ENCODE measurements at regions not wholly inside any gene's neighbourhood (a gene's known extent, or its start where the extent isn't known, plus 50 kb on each side); places are given as distances from the start of the nearest gene placed in this dataset.
"Not testable (repeated sequence)": the region's sequence is repeated elsewhere in the genome, so short reads cannot be mapped to it uniquely, and the experiment has no call there.

DNA sequence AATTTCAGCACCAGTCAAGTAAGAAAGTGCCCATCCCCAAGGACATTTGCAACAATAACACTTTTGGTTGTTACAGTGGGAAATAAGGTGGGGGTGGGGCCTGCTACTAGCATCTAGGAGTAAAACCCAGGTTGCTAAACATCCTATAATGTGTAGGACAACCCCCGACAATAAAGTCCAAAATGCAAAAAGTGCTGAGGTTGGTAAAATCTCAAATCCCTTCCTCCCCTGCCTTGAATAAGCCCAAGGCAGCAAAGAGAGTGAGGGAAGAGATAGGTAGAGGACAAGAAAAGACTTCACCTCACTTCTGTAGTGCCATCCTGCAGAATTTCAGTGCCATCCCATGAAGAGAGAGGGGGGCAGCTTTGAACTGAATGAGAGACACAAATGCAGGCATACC is 117.5 kb upstream of the NIPBL start:
- no peaks in the 10 kb centered on the region for H3K36me3 ChIP-seq (ENCODE audit: control insufficient read depth, insufficient read depth, low read length)
- no peaks in the 10 kb centered on the region for H3K4me1 ChIP-seq (ENCODE audit: control insufficient read depth, insufficient read depth, low read length)
- no peak overlapping the region for H3K4me3 ChIP-seq (ENCODE audit: low read depth, low read length)
- H3K9me3 ChIP-seq (ENCODE audit: control insufficient read depth, insufficient read depth, low read length) = no peaks in the 10 kb centered on the region
- no peak overlapping the region for H3K9ac ChIP-seq (ENCODE audit: low read depth, low read length)
- no peaks in the 10 kb centered on the region for H3K27me3 ChIP-seq (ENCODE audit: control insufficient read depth, insufficient read depth, low read length)
- no peak overlapping the region for H3K27ac ChIP-seq (ENCODE audit: low read depth, low read length)

GRCh38 chr5:36763454-36763853 is 113.1 kb upstream of the NIPBL start:
- Histone ChIP-seq H3K9me3 (ENCODE audit: control insufficient read depth, insufficient read depth, low read length) (no peaks in the 10 kb centered on the region), H3K27ac (ENCODE audit: low read depth, low read length) (no peak overlapping the region), H3K27me3 (ENCODE audit: control insufficient read depth, insufficient read depth, low read length) (no peaks in the 10 kb centered on the region), H3K4me1 (ENCODE audit: control insufficient read depth, insufficient read depth, low read length) (no peaks in the 10 kb centered on the region), H3K36me3 (ENCODE audit: control insufficient read depth, insufficient read depth, low read length) (no peaks in the 10 kb centered on the region), H3K4me3 (ENCODE audit: low read depth, low read length) (no peak overlapping the region), H3K9ac (ENCODE audit: low read depth, low read length) (no peak overlapping the region)

GRCh38 chr5:36765876-36766275 is 110.7 kb upstream of the NIPBL start:
- Histone ChIP-seq H3K9ac (ENCODE audit: low read depth, low read length) (no peak overlapping the region), H3K27ac (ENCODE audit: low read depth, low read length) (no peak overlapping the region), H3K4me1 (ENCODE audit: control insufficient read depth, insufficient read depth, low read length) (no peaks in the 10 kb centered on the region), H3K4me3 (ENCODE audit: low read depth, low read length) (no peak overlapping the region), H3K9me3 (ENCODE audit: control insufficient read depth, insufficient read depth, low read length) (no peaks in the 10 kb centered on the region; the same call in 1 of the 2 replicates), H3K36me3 (ENCODE audit: control insufficient read depth, insufficient read depth, low read length) (no peaks in the 10 kb centered on the region), H3K27me3 (ENCODE audit: control insufficient read depth, insufficient read depth, low read length) (no peaks in the 10 kb centered on the region)

GRCh38 chr5:36766981-36767380 is 109.6 kb upstream of the NIPBL start:
- Histone ChIP-seq H3K9me3 (ENCODE audit: control insufficient read depth, insufficient read depth, low read length) (no peaks in the 10 kb centered on the region; the same call in 1 of the 2 replicates), H3K9ac (ENCODE audit: low read depth, low read length) (no peak overlapping the region), H3K4me1 (ENCODE audit: control insufficient read depth, insufficient read depth, low read length) (no peaks in the 10 kb centered on the region), H3K27ac (ENCODE audit: low read depth, low read length) (no peak overlapping the region), H3K36me3 (ENCODE audit: control insufficient read depth, insufficient read depth, low read length) (no peaks in the 10 kb centered on the region), H3K4me3 (ENCODE audit: low read depth, low read length) (no peak overlapping the region), H3K27me3 (ENCODE audit: control insufficient read depth, insufficient read depth, low read length) (no peaks in the 10 kb centered on the region)

DNA sequence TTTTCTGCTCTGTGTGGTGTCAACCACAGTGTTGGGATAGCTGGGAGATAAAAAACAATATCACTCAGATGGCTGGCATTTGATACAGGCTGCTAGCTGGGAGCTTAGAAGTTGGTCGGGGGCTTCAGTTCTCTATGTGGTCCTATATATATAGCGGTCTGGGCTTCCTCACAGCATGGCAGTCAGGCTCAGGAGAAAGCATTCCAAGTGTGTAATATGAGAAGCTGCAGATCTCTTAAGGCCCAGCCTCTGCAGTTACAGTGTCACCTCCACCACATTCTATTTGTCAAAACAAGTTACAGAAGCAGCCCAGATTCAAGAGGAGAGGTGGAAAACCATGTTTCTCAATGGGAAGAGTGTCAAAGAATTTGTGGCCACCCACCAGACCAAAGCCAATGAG is 108.1 kb upstream of the NIPBL start:
- H3K36me3 ChIP-seq (ENCODE audit: control insufficient read depth, insufficient read depth, low read length) = no peaks in the 10 kb centered on the region
- H3K9ac ChIP-seq (ENCODE audit: low read depth, low read length) = no peak overlapping the region
- H3K27ac ChIP-seq (ENCODE audit: low read depth, low read length) = no peak overlapping the region
- no peak overlapping the region for H3K4me3 ChIP-seq (ENCODE audit: low read depth, low read length)
- H3K27me3 ChIP-seq (ENCODE audit: control insufficient read depth, insufficient read depth, low read length) = no peaks in the 10 kb centered on the region
- H3K9me3 ChIP-seq (ENCODE audit: control insufficient read depth, insufficient read depth, low read length) = no peaks in the 10 kb centered on the region; the same call in 1 of the 2 replicates
- H3K4me1 ChIP-seq (ENCODE audit: control insufficient read depth, insufficient read depth, low read length) = no peaks in the 10 kb centered on the region

DNA sequence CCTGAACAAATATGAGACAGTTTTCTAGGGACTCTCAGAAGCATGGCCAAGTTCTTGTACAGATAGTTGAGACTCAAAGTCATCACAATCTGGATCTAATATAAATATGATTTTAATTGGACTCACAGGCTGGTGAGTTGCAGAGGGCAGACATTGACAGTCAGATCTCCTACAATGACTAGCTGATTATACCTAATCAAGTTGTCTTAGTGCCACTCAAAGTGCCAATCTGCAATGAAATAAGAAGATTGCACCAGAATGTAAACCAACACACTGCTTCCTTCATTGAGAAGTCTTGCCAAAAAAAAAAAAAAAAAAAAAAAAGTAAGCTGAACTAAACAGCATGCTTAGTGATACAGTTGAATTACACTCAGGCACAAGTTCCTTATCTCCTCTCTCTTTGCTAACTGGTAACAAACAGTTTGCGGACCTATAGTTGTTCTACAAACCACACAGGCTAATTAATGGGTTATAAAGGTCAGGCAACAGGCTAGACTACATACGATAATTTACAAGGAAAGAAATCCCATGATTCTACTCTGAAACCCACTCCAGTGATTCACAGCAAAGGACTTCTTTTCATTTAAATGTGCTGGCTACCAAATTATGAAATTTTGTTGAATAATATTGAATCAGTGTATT is 107.3 kb upstream of the NIPBL start:
- Histone ChIP-seq H3K27me3 (ENCODE audit: control insufficient read depth, insufficient read depth, low read length) (no peaks in the 10 kb centered on the region), H3K27ac (ENCODE audit: low read depth, low read length) (no peak overlapping the region), H3K4me1 (ENCODE audit: control insufficient read depth, insufficient read depth, low read length) (no peaks in the 10 kb centered on the region), H3K9ac (ENCODE audit: low read depth, low read length) (no peak overlapping the region), H3K36me3 (ENCODE audit: control insufficient read depth, insufficient read depth, low read length) (no peaks in the 10 kb centered on the region), H3K9me3 (ENCODE audit: control insufficient read depth, insufficient read depth, low read length) (no peaks in the 10 kb centered on the region; the same call in 1 of the 2 replicates), H3K4me3 (ENCODE audit: low read depth, low read length) (no peak overlapping the region)

DNA sequence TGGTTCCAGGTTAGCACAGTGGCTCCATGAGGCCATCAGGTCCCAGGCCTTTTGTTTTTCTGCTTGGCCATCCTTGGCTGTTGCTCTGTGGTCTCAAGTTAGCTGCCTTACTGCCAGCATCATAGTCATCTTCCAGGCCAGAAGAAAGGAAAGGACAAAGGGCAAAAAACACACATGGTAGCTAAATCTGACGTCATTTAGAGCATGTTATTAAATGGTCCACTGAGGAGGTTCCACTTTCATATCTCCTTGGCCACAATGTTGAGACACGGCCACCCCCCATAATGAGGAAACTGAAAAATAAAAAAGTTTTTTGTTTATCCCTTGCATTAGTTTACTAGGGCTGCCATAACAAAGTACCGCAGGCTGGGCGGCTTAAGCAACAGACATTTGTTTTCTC is 106.4 kb upstream of the NIPBL start:
- no peaks in the 10 kb centered on the region for H3K27me3 ChIP-seq (ENCODE audit: control insufficient read depth, insufficient read depth, low read length)
- no peaks in the 10 kb centered on the region; the same call in 1 of the 2 replicates for H3K9me3 ChIP-seq (ENCODE audit: control insufficient read depth, insufficient read depth, low read length)
- no peaks in the 10 kb centered on the region for H3K4me1 ChIP-seq (ENCODE audit: control insufficient read depth, insufficient read depth, low read length)
- H3K9ac ChIP-seq (ENCODE audit: low read depth, low read length) = no peak overlapping the region
- no peaks in the 10 kb centered on the region for H3K36me3 ChIP-seq (ENCODE audit: control insufficient read depth, insufficient read depth, low read length)
- no peak overlapping the region for H3K4me3 ChIP-seq (ENCODE audit: low read depth, low read length)
- no peak overlapping the region for H3K27ac ChIP-seq (ENCODE audit: low read depth, low read length)

GRCh38 chr5:36772276-36773140 is 104.1 kb upstream of the NIPBL start:
- Histone ChIP-seq H3K4me3 (ENCODE audit: low read depth, low read length) (no peak overlapping the region), H3K36me3 (ENCODE audit: control insufficient read depth, insufficient read depth, low read length) (no peaks in the 10 kb centered on the region), H3K4me1 (ENCODE audit: control insufficient read depth, insufficient read depth, low read length) (no peaks in the 10 kb centered on the region), H3K9ac (ENCODE audit: low read depth, low read length) (no peak overlapping the region), H3K9me3 (ENCODE audit: control insufficient read depth, insufficient read depth, low read length) (no peaks in the 10 kb centered on the region; the same call in 1 of the 2 replicates), H3K27me3 (ENCODE audit: control insufficient read depth, insufficient read depth, low read length) (no peaks in the 10 kb centered on the region), H3K27ac (ENCODE audit: low read depth, low read length) (no peak overlapping the region)

GRCh38 chr5:36777105-36777757 is 99.3 kb upstream of the NIPBL start:
- H3K9me3 ChIP-seq (ENCODE audit: control insufficient read depth, insufficient read depth, low read length) = no peaks in the 10 kb centered on the region
- no peak overlapping the region for H3K27ac ChIP-seq (ENCODE audit: low read depth, low read length)
- H3K9ac ChIP-seq (ENCODE audit: low read depth, low read length) = no peak overlapping the region
- H3K4me1 ChIP-seq (ENCODE audit: control insufficient read depth, insufficient read depth, low read length) = no peaks in the 10 kb centered on the region
- H3K4me3 ChIP-seq (ENCODE audit: low read depth, low read length) = no peak overlapping the region
- H3K27me3 ChIP-seq (ENCODE audit: control insufficient read depth, insufficient read depth, low read length) = no peaks in the 10 kb centered on the region
- H3K36me3 ChIP-seq (ENCODE audit: control insufficient read depth, insufficient read depth, low read length) = no peaks in the 10 kb centered on the region

DNA sequence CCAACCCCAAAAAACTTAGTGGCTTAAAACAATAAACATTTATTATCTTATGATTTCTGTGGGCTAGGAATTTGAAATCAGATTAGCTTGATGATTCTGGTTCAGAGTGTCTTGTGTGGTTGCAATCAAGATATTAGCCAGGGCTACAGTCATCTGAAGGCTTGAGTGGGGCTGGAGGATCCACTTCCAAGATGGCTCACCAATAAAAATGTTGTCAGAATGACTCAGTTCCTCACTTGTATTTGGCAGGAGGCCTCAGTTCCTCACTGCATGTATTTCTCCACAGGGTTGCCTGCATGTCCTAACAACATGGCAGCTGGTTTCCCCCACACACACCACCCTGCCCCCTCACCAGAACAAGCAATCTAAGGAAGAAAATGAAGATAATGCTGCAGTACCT is 98.2 kb upstream of the NIPBL start:
- H3K27me3 ChIP-seq (ENCODE audit: control insufficient read depth, insufficient read depth, low read length) = no peaks in the 10 kb centered on the region
- no peaks in the 10 kb centered on the region for H3K4me1 ChIP-seq (ENCODE audit: control insufficient read depth, insufficient read depth, low read length)
- no peak overlapping the region for H3K4me3 ChIP-seq (ENCODE audit: low read depth, low read length)
- no peak overlapping the region for H3K27ac ChIP-seq (ENCODE audit: low read depth, low read length)
- no peaks in the 10 kb centered on the region for H3K36me3 ChIP-seq (ENCODE audit: control insufficient read depth, insufficient read depth, low read length)
- no peaks in the 10 kb centered on the region for H3K9me3 ChIP-seq (ENCODE audit: control insufficient read depth, insufficient read depth, low read length)
- H3K9ac ChIP-seq (ENCODE audit: low read depth, low read length) = no peak overlapping the region

GRCh38 chr5:36782612-36783011 is 94.0 kb upstream of the NIPBL start:
- H3K36me3 ChIP-seq (ENCODE audit: control insufficient read depth, insufficient read depth, low read length); H3K4me3 ChIP-seq (ENCODE audit: low read depth, low read length); H3K4me1 ChIP-seq (ENCODE audit: control insufficient read depth, insufficient read depth, low read length); H3K9me3 ChIP-seq (ENCODE audit: control insufficient read depth, insufficient read depth, low read length); H3K9ac ChIP-seq (ENCODE audit: low read depth, low read length); H3K27me3 ChIP-seq (ENCODE audit: control insufficient read depth, insufficient read depth, low read length); H3K27ac ChIP-seq (ENCODE audit: low read depth, low read length): not testable (repeated sequence)
